Ishikawa (cell line): ENCODE measurements at regions not wholly inside any gene's neighbourhood (a gene's known extent, or its start where the extent isn't known, plus 50 kb on each side); places are given as distances from the start of the nearest gene placed in this dataset.

ENCODE experiments used
- CEBPB ChIP-seq: IDR thresholded peaks from 2 replicates; pipeline ENCODE4 v1.6.1; 2012
- CREB1 ChIP-seq: IDR thresholded peaks from 2 replicates; pipeline ENCODE4 v1.6.1; 2012; ENCODE audit warnings: low read depth
- RAD21 ChIP-seq: IDR thresholded peaks from 2 replicates; pipeline ENCODE4 v1.6.1; 2012; ENCODE audit warnings: low read depth
- REST ChIP-seq: IDR thresholded peaks from 2 replicates; pipeline ENCODE4 v1.6.1; 2012; ENCODE audit warnings: low read depth, mild to moderate bottlenecking
- TAF1 ChIP-seq: IDR thresholded peaks from 2 replicates; pipeline ENCODE4 v1.6.1; 2012; ENCODE audit warnings: low read depth, mild to moderate bottlenecking
- TEAD4 ChIP-seq: IDR thresholded peaks from 2 replicates; pipeline ENCODE4 v1.6.1; 2012
- USF1 ChIP-seq: IDR thresholded peaks from 2 replicates; pipeline ENCODE4 v1.6.1; 2012
- YY1 ChIP-seq: IDR thresholded peaks from 2 replicates; pipeline ENCODE4 v1.6.1; 2012; ENCODE audit warnings: low read depth
- TF ChIP-seq, protein P1 (sequence below): IDR thresholded peaks from 2 replicates; pipeline ENCODE4 v1.6.1; 2012

DNA sequence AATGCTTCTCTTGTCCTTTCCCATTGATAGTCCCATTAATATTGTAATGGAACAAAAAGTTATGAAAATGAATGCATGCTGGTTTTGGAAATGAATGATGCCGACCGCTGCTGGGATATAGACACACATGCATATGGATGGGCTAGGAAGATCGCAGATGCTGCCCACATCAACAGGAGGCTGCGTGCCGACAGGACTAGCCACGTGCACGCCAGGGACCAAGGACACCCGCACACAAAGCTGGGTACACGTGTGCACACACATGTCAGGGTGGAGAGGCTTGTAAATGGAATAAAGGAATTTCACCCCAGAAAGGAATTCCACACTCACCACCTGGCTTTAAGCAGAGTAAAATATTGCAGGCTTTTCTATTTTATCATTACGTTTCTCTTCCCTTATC lies 153.8 kb upstream of the VASH1 start:
- no peak for TF ChIP-seq REST
- no peak for TF ChIP-seq TAF1
- no peak for TF ChIP-seq YY1
- no peak for TF ChIP-seq CREB1
- no peak for TF ChIP-seq TEAD4
- no peak for TF ChIP-seq RAD21
- no peak for TF ChIP-seq CEBPB
- TF ChIP-seq, protein P1, sequence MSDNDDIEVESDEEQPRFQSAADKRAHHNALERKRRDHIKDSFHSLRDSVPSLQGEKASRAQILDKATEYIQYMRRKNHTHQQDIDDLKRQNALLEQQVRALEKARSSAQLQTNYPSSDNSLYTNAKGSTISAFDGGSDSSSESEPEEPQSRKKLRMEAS: no peak
- no peak for TF ChIP-seq USF1
